Gastrocnemius medialis (tissue), 4 donors: ENCODE measurements at regions not wholly inside any gene's neighbourhood (a gene's known extent, or its start where the extent isn't known, plus 50 kb on each side); places are given as distances from the start of the nearest gene placed in this dataset.

Experiments
- CTCF ChIP-seq, 5 experiments: fragments of 450-650 bp in 3 of 5; fragments of 200-600 bp in 2 of 5; sonication (generic) in 2 of 5; IDR thresholded peaks in 4 of 5; conservative IDR thresholded peaks in 1 of 5; 1 replicate in 4 of 5; 2 replicates in 1 of 5; pipeline ENCODE4 v1.5.1; 2016 to 2019; ENCODE audit warnings: antibody characterized with exemption in 5 of 5, mild to moderate bottlenecking in 3 of 5, moderate library complexity in 3 of 5
- POLR2A ChIP-seq, 2 donors: fragments of 450-650 bp; IDR thresholded peaks; one replicate each; pipeline ENCODE4 v1.6.1; 2017; ENCODE audit warnings: antibody characterized with exemption in 2 of 2, mild to moderate bottlenecking in 2 of 2, moderate library complexity in 2 of 2

GRCh38 chr10:106450966-106451365, 713.5 kb downstream of the SORCS1 start:
- TF ChIP-seq POLR2A (IDR thresholded peaks at IDR 0.05): no peak
- no peak for TF ChIP-seq CTCF (IDR thresholded peaks at IDR 0.05 in 4 of 5, conservative IDR thresholded peaks at IDR 0.05 in 1 of 5)
